ENCODE measurements at regions not wholly inside any gene's neighbourhood (a gene's known extent, or its start where the extent isn't known, plus 50 kb on each side); places are given as distances from the start of the nearest gene placed in this dataset.

DNA sequence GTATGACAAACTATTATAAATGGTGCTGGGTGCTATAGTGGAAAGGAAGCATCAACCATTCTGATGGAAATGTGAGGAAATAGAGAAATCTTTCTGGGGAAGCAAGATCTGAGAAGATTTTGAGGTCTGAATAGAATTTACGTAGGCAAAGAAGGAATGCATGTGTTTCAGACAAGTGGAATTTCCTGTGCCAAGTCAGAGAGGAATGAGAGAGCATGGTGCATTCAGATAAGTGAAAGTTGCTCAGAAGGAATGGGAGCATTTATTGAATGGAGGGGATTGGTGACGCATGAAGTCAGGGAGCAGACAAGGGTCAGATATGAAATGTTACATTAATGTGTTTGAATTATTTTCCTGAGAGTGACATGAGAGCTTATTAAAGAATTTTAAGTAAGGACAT is 725.5 kb downstream of the METTL15 start:
- no peaks in the 10 kb centered on the region for H3K27me3 ChIP-seq
- intact Hi-C loops (cut with DNase I; ENCODE audit: low total_unique reads) (no loop called here), in situ Hi-C loops (cut with MboI; ENCODE audit: low sequenced_read_pairs in 4 of 4) (loop anchor here in 1 of 4 donors (25.0 kb wide), 1 partner anchor 96 kb away; no protein-coding TSS in a partner anchor)
- no peak overlapping the region for H3K27ac ChIP-seq
- no peak for DNase-seq
- ATAC-seq = no peak
- no peak for TF ChIP-seq POLR2A (IDR thresholded peaks at IDR 0.05)
- TF ChIP-seq, protein P1, sequence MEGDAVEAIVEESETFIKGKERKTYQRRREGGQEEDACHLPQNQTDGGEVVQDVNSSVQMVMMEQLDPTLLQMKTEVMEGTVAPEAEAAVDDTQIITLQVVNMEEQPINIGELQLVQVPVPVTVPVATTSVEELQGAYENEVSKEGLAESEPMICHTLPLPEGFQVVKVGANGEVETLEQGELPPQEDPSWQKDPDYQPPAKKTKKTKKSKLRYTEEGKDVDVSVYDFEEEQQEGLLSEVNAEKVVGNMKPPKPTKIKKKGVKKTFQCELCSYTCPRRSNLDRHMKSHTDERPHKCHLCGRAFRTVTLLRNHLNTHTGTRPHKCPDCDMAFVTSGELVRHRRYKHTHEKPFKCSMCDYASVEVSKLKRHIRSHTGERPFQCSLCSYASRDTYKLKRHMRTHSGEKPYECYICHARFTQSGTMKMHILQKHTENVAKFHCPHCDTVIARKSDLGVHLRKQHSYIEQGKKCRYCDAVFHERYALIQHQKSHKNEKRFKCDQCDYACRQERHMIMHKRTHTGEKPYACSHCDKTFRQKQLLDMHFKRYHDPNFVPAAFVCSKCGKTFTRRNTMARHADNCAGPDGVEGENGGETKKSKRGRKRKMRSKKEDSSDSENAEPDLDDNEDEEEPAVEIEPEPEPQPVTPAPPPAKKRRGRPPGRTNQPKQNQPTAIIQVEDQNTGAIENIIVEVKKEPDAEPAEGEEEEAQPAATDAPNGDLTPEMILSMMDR (IDR thresholded peaks at IDR 0.05 in 4 of 5, conservative IDR thresholded peaks at IDR 0.05 in 1 of 5) = no peak
- no peaks in the 10 kb centered on the region for H3K9me3 ChIP-seq
- no peaks in the 10 kb centered on the region for H3K4me1 ChIP-seq
- no peaks in the 10 kb centered on the region for H3K36me3 ChIP-seq
- H3K4me3 ChIP-seq = no peak overlapping the region

DNA sequence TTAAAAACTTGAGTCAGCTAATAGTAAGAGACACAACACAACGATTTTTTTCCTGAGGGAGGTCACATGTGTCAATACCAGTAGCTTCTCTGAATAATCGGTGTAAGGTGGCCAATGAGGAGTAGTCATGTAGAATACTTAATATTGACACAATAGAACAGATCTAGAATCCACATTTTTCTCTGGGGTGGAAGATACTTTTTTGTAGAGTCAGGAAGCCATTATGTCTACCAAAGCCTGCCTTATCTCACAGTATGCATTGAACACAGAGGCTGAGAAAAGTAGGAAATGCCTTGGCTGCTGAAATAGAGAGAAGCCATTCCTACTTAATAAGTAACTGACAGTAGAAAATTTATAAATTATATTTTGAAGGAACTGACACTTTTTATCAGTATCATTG is 725.0 kb downstream of the METTL15 start:
- Histone ChIP-seq H3K27ac (no peak overlapping the region), H3K4me3 (no peak overlapping the region), H3K27me3 (no peaks in the 10 kb centered on the region), H3K9me3 (no peaks in the 10 kb centered on the region), H3K4me1 (no peaks in the 10 kb centered on the region), H3K36me3 (no peaks in the 10 kb centered on the region)
- intact Hi-C loops (cut with DNase I; ENCODE audit: low total_unique reads) (no loop called here), in situ Hi-C loops (cut with MboI; ENCODE audit: low sequenced_read_pairs in 4 of 4) (loop anchor here in 1 of 4 donors (25.0 kb wide), 1 partner anchor 96 kb away; no protein-coding TSS in a partner anchor)
- ATAC-seq (no peak), DNase-seq (no peak)
- no peak for TF ChIP-seq POLR2A (IDR thresholded peaks at IDR 0.05)
- TF ChIP-seq, protein P1 (IDR thresholded peaks at IDR 0.05 in 4 of 5, conservative IDR thresholded peaks at IDR 0.05 in 1 of 5) = no peak

DNA sequence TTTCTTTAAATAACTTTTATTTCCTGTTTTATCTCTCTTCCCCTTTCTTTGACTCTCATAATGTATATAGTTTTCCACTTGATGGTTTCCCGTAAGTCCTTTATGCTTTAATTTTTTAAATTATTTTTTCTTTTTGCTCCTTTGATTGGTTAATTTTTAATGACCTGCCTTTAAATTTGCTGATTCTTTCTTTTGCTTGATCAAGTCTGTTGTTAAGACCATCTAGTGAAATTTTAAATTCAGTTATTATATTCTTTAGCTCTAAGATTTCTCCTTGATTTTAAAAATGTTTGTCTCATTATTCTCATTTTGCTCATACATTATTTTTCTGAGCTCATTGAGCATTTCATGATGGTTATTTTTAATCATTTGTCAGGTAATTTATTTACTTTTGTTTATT is 718.6 kb downstream of the METTL15 start:
- Histone ChIP-seq H3K9me3 (no peaks in the 10 kb centered on the region), H3K36me3 (no peaks in the 10 kb centered on the region), H3K27me3 (no peaks in the 10 kb centered on the region), H3K4me1 (no peaks in the 10 kb centered on the region), H3K27ac (no peak overlapping the region), H3K4me3 (no peak overlapping the region)
- in situ Hi-C loops (cut with MboI; ENCODE audit: low sequenced_read_pairs in 4 of 4) = loop anchor here in 1 of 4 donors (25.0 kb wide), 1 partner anchor 90 kb away; no protein-coding TSS in a partner anchor
- TF ChIP-seq POLR2A (IDR thresholded peaks at IDR 0.05) = no peak
- TF ChIP-seq, protein P1 (IDR thresholded peaks at IDR 0.05 in 4 of 5, conservative IDR thresholded peaks at IDR 0.05 in 1 of 5) = no peak
- no peak for DNase-seq
- no peak for ATAC-seq
- intact Hi-C loops (cut with DNase I; ENCODE audit: low total_unique reads) = no loop called here

DNA sequence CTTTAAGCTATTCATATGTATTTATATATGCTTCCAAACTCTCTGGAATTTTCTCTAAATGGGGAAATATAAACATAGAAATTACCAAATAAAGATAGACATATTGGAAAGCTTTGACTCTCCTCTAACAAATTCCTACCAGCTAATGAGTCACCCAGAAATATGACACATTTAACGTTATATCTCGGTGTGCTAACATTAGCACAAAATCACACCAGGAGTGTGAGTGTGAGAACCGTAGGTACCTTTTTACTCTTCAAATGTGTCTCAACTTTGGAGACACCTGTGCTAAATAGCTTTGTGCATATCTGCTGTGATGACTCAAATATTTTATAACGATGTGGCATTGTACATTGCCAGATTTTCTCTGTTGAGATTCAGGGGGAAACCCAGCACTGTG is 714.4 kb downstream of the METTL15 start:
- Histone ChIP-seq H3K27ac (no peak overlapping the region), H3K4me1 (no peaks in the 10 kb centered on the region), H3K9me3 (no peaks in the 10 kb centered on the region), H3K36me3 (no peaks in the 10 kb centered on the region), H3K27me3 (no peaks in the 10 kb centered on the region), H3K4me3 (no peak overlapping the region)
- intact Hi-C loops (cut with DNase I; ENCODE audit: low total_unique reads) = no loop called here
- ATAC-seq (no peak), DNase-seq (no peak)
- TF ChIP-seq POLR2A (IDR thresholded peaks at IDR 0.05) = no peak
- TF ChIP-seq, protein P1 (IDR thresholded peaks at IDR 0.05 in 4 of 5, conservative IDR thresholded peaks at IDR 0.05 in 1 of 5) = no peak
- in situ Hi-C loops (cut with MboI; ENCODE audit: low sequenced_read_pairs in 4 of 4) = no loop called here
